ENCODE measurements at regions not wholly inside any gene's neighbourhood (a gene's known extent, or its start where the extent isn't known, plus 50 kb on each side); places are given as distances from the start of the nearest gene placed in this dataset.

- Histone ChIP-seq H3K4me3 (no peak overlapping the region), H3K27me3 (no peaks in the 10 kb centered on the region), H3K4me1 (ENCODE audit: insufficient read depth) (no peaks in the 10 kb centered on the region), H3K36me3 (no peaks in the 10 kb centered on the region), H3K9me3 (no peaks in the 10 kb centered on the region), H3K27ac (no peak overlapping the region)
- intact Hi-C loops (cut with DNase I): no loop called here
- no peak for TF ChIP-seq EP300 (IDR thresholded peaks at IDR 0.05)
- TF ChIP-seq CTCF (IDR thresholded peaks at IDR 0.05): no peak
- TF ChIP-seq POLR2A (IDR thresholded peaks at IDR 0.05): no peak
- WGBS, 3 donors: 90 to 91% (median 91%) methylated on average over 8 of the region's 8 CpGs
- no peak for DNase-seq
Measured at GRCh38 chr9:31790720-31791119, 593.7 kb upstream of the ACO1 start.

DNA sequence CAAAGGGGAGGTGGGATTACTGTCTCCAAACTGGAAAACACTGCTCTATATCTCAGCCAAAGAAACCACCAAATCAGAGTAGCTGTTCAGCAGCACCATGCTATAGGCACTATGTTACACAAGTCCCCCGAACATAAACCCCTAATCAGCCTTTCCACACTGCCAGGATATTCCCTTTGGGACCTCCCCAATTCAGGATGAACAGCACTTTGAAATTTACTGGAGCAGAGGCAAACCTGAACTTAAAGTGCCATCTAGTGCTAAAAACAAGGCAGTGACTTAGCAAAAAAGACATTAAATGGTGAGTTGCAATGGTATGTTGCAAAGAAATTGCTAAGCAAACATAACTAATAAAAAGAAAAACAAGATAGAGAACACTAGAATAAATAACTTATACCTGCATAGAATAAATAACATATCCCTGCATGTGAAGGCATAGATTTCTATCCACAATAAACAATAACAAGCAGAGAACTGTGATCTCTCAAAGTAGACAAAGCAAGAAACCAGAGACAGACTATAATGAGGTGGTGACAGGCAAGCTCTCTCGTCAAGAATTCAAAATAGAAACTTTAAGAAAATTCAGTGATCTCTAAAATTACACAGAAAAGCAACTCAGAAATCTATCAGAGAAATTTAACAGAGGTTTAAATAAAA is 584.4 kb upstream of the ACO1 start:
- intact Hi-C loops (cut with DNase I): no loop called here
- Histone ChIP-seq H3K27ac (no peak overlapping the region), H3K4me1 (ENCODE audit: insufficient read depth) (no peaks in the 10 kb centered on the region), H3K27me3 (no peaks in the 10 kb centered on the region), H3K36me3 (no peaks in the 10 kb centered on the region), H3K4me3 (no peak overlapping the region), H3K9me3 (no peaks in the 10 kb centered on the region)
- DNase-seq: no peak
- 54 to 64% (median 62%) methylated on average over 2 of the region's 2 CpGs for WGBS, 3 donors
- no peak for TF ChIP-seq CTCF (IDR thresholded peaks at IDR 0.05)
- TF ChIP-seq POLR2A (IDR thresholded peaks at IDR 0.05): no peak
- no peak for TF ChIP-seq EP300 (IDR thresholded peaks at IDR 0.05)

DNA sequence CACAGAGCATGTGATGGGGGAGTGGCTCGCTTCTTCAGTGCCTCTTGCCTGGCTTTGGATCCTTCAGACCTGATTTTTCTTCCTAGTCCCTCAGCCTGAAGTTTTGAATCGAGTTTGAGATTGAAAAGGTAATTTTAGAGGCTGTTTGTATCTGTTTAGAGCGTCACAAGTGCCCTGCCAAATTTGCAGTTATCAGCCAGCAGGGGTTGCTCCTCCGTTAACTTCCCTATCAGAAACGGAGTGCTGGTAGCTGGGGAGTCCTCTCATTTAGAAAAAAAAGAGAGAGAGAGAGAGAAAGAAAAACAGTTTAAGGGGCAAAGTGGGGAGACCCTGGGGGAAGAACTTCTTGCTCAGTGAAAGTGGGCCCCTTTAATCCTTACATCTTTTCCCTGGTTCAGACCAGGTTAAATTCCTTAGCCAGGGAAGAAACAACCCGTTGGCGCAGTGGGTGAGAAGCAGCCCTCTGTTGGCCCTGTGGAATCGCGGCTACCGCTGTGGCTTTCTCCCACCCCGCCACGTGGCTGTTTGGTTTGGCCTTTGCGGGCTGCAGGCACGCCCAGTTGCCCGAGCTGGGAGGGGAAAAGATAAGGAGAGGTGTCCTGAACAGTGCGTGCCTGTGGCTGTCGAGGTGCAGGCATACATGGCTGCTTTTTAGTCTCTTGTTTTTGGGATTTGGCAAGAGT is 576.7 kb upstream of the ACO1 start:
- no peaks in the 10 kb centered on the region for H3K36me3 ChIP-seq
- 88 to 91% (median 89%) methylated on average over 17 of the region's 17 CpGs for WGBS, 3 donors
- no peaks in the 10 kb centered on the region for H3K9me3 ChIP-seq
- no peaks in the 10 kb centered on the region for H3K27me3 ChIP-seq
- H3K4me1 ChIP-seq (ENCODE audit: insufficient read depth): no peaks in the 10 kb centered on the region
- intact Hi-C loops (cut with DNase I): no loop called here
- TF ChIP-seq POLR2A (IDR thresholded peaks at IDR 0.05): no peak
- no peak for TF ChIP-seq EP300 (IDR thresholded peaks at IDR 0.05)
- TF ChIP-seq CTCF (IDR thresholded peaks at IDR 0.05): no peak
- no peak overlapping the region for H3K4me3 ChIP-seq
- H3K27ac ChIP-seq: no peak overlapping the region
- DNase-seq: no peak

DNA sequence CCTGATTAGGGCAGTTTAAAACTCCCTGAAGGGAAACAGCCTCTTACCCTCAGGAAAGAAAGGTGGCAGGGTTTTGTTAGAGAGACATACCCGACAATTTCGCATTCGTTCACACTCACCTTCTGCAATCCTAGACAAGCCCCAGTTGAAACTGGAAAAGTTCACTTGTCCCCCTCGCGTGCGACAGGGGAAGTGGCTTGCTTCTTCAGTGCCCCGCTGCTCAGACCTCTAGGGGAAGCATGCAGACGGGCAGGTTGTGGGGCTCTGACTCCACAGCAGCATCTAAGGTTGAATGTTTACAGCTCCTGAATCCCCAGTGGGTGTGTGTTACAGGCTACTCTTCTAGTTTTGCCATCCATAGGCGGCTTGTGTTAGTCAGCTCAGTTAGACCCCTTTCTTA is 575.7 kb upstream of the ACO1 start:
- H3K36me3 ChIP-seq: no peaks in the 10 kb centered on the region
- H3K9me3 ChIP-seq: no peaks in the 10 kb centered on the region
- H3K4me1 ChIP-seq (ENCODE audit: insufficient read depth): no peaks in the 10 kb centered on the region
- 95 to 96% (median 96%) methylated on average over 9 of the region's 9 CpGs for WGBS, 3 donors
- no peak overlapping the region for H3K27ac ChIP-seq
- no peaks in the 10 kb centered on the region for H3K27me3 ChIP-seq
- no peak for DNase-seq
- no peak overlapping the region for H3K4me3 ChIP-seq
- intact Hi-C loops (cut with DNase I): no loop called here
- TF ChIP-seq POLR2A (IDR thresholded peaks at IDR 0.05) (no peak), EP300 (IDR thresholded peaks at IDR 0.05) (no peak), CTCF (IDR thresholded peaks at IDR 0.05) (no peak)

Data from ovary (tissue), 7 donors.